GM18520 (cell line): ENCODE measurements at regions not wholly inside any gene's neighbourhood (a gene's known extent, or its start where the extent isn't known, plus 50 kb on each side); places are given as distances from the start of the nearest gene placed in this dataset.

Source experiments
- ATAC-seq: cut with Tn5 transposase; IDR thresholded peaks from one replicate; pipeline ENCODE4 v1.9.1; 2021; ENCODE audit not compliant: unreplicated experiment

- no peak for ATAC-seq
These were observed 60.8 kb downstream of the CCNA1 start for GRCh38 chr13:36493046-36493445.

- no peak for ATAC-seq
These were observed 63.1 kb downstream of the CCNA1 start for GRCh38 chr13:36495431-36495830.

GRCh38 chr13:36509369-36509768 is 77.1 kb downstream of the CCNA1 start:
- ATAC-seq: no peak

DNA sequence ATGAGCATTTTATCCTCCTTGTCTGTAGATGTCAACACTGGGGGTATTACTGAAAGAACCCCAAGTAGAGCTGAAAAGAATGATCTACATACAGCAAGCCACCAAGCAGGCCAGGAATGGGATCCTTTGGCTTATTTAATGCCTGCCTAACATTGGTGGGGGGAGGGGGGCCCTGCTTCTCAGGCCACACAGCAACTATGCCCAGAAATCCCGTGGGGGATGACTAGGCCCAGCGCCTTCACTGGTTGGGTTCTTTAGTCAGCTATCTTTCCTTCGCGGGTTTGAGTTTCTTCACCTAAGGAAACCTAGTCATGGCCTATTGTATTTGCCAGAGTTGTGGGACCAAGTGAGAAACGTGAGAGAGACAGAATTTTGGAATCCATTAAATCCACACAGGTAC is 80.5 kb downstream of the CCNA1 start:
- ATAC-seq: no peak

DNA sequence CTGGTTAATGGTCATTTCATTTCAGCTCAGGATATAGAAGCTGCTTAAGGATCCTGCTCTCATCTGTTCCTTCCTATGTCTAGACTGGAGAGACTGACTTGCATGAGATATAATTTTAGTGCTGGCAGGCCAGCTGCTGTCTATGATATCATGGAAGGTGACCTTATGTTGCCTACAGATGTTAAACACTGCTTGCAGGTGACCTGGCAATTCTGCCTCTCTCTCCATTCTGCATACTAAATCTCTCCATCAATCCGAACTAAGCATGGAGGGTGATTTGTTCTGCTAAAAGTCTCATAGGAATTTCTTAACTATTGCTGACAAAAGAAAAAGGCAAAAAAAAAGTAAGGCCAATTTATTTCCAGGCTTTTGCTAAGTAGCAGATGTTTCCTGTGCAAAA is 81.0 kb downstream of the CCNA1 start:
- ATAC-seq: no peak

DNA sequence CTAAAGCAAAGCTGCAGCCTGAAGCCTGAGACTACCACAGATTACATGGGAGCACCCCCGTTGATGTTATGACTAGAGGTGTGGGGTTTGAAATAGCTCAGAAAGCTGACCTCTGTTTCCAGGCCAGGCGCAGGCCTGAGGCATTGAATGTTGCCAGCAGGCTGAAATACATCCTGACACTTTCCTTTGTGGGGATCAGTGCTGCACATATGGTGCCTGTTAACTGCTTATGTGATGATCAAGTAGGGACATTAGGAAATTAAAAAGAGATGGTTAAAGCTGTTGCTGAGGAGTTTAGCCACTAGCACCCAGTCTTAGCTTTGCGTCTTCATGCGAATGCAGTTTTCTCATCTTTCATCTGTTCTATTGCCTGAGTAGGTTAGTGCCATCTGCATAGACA is 83.2 kb downstream of the CCNA1 start:
- no peak for ATAC-seq

GRCh38 chr13:36516225-36516624 is 83.9 kb downstream of the CCNA1 start:
- ATAC-seq: no peak

- no peak for ATAC-seq
These were observed 86.4 kb downstream of the CCNA1 start for GRCh38 chr13:36518707-36519106.

GRCh38 chr13:36519432-36519831 is 87.1 kb downstream of the CCNA1 start:
- no peak for ATAC-seq

DNA sequence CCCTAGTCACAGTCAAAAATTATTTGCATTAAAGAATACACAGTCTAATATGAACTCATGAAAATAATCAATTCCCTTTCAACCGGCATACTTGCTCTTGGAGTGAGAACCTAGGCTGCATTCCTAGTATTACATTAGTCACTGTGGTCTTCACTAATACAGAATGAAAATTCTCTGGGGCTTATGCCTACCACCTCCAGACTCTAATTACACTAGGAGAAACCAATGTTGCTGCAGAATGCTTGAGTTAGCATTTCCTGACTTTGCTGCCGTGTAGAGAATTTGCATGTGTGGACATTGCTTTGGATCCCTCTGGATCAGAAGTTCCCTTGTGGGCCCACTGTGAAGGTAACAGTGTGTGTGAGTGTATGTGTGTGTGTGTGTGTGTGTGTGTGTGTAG is 87.8 kb downstream of the CCNA1 start:
- ATAC-seq: no peak

DNA sequence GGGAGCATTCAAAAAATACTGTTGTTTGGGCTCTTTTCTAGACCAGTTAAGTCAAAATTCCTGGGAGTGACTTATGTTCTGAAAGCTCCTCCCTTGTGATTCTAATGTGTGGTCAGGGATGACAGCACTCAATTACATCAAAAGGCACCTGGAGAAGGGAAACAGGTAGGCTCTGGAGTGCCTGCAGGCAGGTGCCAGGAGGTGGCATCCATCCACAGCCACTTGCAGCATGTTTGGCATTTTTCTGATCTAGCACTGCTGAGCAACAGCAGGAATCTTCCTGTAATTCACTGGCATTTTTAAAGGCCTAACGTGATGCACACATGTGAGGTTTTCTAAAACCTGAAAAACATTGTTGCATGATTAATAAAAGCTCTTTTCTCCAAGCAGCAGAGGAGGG is 94.6 kb downstream of the CCNA1 start:
- ATAC-seq: no peak

- ATAC-seq: no peak
These were observed 95.8 kb downstream of the CCNA1 start for GRCh38 chr13:36528105-36528504.

DNA sequence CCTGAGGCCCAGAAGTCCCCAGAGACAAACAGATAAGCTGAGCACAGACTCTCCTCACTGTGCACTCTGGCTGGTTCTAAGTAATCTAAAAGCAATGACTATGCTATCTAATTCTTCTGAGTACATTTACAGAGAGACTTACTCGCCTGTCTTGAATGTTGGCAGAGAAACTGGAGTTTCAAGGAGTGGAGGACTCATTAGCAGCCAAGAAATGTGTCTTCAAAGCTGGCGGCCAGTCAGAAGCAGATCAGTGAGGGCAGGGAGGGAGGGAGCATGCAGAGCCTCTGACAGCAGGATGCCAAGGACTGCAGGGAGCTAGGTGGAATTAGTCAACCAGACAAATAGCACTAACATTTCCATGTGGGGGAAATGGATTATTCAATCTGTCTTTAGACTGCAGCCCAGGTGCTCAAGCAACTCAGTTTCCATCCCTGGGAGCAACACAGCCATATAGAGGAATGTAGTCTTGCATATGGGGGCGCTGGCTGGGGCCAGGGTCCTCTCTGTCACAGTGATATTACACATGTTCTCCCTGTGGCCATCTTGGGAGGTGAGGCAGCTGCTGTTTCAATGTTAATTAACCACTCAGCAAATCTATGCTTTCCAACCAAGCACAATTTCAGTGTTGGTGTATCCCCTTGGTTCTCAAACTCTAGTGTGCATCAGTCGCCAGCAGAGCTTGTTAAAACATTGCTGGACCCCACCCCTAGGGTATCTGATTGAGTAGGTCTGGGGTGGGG is 97.9 kb downstream of the CCNA1 start:
- no peak for ATAC-seq

- ATAC-seq: no peak
These were observed 98.7 kb downstream of the CCNA1 start for GRCh38 chr13:36530861-36531590.

DNA sequence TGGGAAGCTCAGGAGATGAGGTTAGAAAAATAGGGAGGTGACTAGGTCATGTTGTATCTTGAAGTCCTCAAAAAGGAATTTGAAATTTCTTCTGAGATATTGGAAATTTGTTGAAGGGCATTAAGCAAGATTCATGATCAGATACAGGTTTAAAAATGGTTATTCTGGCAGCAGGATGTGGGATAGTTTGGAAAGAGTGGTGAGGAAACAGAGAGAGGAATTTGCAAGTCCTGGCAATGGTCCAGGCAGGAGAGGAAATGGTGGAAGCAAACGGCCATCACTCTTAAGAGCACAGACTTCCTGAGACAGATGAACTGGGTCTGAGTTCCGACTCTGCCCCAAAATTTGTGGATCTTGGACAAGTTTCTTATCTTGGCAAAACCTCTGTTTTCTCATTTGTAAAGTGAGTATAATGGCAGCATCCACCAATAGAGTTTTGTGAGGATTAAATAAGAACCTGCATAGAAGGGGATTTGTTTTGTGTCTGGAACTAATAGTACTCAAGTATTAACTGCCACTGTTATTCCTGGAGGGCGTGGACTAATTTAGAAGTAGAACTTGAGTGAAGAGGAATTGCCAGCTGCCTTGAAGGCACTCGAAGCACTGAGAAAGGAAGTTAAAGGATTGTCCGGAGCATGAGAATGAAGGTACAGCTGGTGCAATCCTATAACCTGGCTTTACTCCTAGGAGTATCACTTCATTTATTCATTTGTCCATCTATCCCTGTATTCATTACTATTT is 99.6 kb downstream of the CCNA1 start:
- no peak for ATAC-seq

DNA sequence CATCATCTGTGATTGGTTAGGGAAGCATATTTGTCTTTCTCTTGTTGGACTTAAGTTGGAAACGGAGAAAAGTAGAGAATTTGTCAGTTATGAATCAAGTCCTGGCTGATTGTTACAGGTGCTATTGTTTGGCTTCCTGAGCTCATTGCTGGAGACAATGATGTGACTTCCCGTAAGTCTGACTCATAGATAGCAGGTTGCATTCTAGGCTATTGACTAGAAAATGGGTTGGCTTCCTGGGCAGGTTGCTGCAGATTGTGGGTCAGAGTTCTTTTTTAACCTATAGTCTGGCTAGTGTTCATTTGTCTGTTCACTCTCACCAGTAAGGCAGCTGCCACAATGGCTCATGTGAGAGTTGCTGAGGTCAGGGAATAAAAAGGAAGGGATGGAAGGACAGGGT is 101.5 kb downstream of the CCNA1 start:
- no peak for ATAC-seq

GRCh38 chr13:36536546-36536945 is 104.3 kb downstream of the CCNA1 start:
- no peak for ATAC-seq

DNA sequence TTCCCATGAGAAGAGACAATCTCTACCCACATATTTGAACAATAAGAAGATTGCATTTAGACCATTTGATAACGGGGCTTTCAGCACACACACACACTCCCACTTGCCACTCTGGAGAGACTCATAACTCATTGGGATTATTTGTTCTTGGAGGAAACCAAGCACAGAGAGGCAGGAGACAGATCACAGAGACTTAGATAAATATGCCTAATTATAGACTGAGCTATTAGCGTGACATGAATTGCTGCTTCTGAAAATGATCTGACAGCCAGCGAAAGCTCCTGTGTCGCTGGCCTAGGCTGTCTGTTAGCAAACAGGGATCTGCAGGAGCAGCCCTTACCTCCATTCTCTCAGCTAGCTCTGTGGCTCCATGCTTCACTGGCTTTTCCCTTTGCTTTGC is 111.4 kb downstream of the CCNA1 start:
- ATAC-seq: no peak

DNA sequence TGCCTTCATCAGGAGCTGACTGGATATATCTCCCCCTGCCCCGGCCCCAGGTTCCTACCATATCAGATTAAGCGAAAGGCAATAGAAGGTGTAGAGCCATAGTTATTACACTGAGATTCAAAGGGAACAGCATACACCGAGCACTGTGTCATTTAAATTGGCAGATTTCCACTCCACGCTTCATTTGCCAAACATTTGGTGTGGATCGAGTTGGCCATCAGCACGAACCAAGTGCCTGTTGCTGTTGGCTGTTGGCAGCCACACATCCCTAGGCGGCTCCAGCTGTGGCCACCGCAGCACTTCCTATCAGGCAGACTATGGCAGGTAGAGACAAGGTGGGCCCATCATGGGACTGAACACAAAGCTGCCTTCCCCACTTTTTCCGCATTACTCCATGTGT is 115.8 kb downstream of the CCNA1 start:
- no peak for ATAC-seq

DNA sequence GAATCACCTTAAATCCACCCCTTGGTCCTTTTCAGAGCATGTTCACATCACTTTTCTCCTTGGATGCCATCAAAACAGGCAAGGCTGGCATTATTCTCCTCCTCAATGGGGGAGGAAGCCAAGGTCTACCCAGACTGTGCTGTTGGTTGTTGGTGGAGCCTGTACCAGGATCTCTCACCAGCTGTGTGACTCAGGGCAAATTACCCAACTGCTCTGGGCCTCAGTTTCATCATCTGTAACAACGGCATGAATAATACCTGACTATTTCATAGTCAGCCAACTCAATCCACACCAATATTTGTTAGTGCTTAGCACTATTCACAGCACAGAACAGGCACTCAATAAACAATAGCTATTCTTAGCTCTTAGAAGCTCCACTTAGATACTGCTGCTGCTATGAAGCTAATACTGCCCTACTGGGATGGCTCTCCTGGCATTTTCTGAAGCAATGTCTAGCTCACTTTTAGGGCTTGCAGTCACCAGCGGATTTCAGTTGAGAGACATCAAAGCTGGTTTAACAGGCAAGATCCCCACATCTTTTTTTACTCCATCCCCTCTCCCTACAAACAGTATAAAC is 116.9 kb downstream of the CCNA1 start:
- ATAC-seq: no peak

DNA sequence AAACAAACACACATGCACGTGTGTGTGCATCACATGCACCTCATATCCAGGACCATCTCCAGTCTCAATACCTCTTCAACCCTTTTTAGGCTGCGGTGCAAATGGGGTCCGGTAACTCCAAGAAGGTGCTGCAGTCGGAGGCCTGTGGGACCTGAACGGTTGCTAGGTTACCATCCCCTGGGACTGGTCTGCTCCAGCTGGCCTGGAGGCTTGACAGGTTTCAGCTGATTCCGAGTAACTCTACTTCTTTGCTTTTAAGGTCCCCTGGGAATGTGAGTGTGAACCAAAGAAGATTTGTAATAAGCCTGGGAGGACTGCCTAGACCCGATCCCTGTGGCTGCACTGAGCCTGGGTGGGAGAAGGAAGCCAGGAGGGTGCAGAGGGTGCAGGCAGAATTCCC is 117.5 kb downstream of the CCNA1 start:
- ATAC-seq: no peak

- no peak for ATAC-seq
These were observed 117.9 kb downstream of the CCNA1 start for GRCh38 chr13:36550177-36550576.
